Natural killer cell treated with Interleukin-12 subunit alpha and Interleukin-12 subunit beta and Interleukin-15 and Interleukin-18, amount 100 ng/mL, for 72 hours (primary cell): ENCODE measurements at regions not wholly inside any gene's neighbourhood (a gene's known extent, or its start where the extent isn't known, plus 50 kb on each side); places are given as distances from the start of the nearest gene placed in this dataset.

Experiments
- ATAC-seq, 2 donors: fragments of 150-1000 bp; cut with Tn5 transposase in 1 of 2; sonication (Bioruptor Pico), chemical (Tn5 transposase) in 1 of 2; 2 replicates each; pipeline ENCODE4 v1.10.0; 2021
- DNase-seq: peaks from one replicate; pipeline ENCODE4 v3.0.0; 2022; ENCODE audit warnings: low spot score
- H3K27ac Mint-ChIP-seq, 2 donors: 1 replicate in 1 of 2; 2 replicates in 1 of 2; pipeline ENCODE4 v1.8.0; 2022; ENCODE audit warnings: mixed read lengths in 2 of 2, mild to moderate bottlenecking in 1 of 2, moderate library complexity in 1 of 2
- H3K27me3 Mint-ChIP-seq, 2 donors: 1 replicate in 1 of 2; 2 replicates in 1 of 2; pipeline ENCODE4 v1.8.0; 2022; ENCODE audit warnings: mixed read lengths in 2 of 2
- H3K36me3 Mint-ChIP-seq: one replicate; pipeline ENCODE4 v1.8.0; 2022; ENCODE audit warnings: mixed read lengths
- H3K4me1 Mint-ChIP-seq, 2 donors: 1 replicate in 1 of 2; 2 replicates in 1 of 2; pipeline ENCODE4 v1.8.0; 2022; ENCODE audit warnings: low read depth in 2 of 2, mixed read lengths in 2 of 2, mild to moderate bottlenecking in 1 of 2
- H3K4me3 Mint-ChIP-seq: one replicate; pipeline ENCODE4 v1.8.0; 2022; ENCODE audit warnings: mixed read lengths
- H3K9me3 Mint-ChIP-seq: 2 replicates; pipeline ENCODE4 v1.8.0; 2022; ENCODE audit warnings: mixed read lengths

DNA sequence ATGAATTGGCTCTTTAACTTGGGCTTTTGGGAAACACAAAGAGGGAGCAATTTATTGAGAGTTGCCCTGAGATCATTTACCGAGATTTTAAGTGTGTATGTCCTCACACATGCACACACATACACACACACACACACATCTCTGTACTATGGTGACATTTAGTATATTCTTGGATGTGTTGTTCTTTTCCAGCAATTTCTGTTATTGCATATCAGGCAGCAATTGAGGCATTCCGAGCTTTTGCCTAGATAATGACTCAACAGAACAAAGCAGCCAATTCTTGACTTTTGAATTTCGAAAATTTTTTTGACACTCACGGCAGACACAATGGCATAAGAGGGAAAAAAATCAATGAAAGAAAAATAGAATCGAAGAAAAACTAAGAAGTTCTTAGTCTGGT lies 248.5 kb downstream of the DUSP6 start:
- H3K36me3 Mint-ChIP-seq, result no peaks in the 10 kb centered on the region
- ATAC-seq, result no peak

DNA sequence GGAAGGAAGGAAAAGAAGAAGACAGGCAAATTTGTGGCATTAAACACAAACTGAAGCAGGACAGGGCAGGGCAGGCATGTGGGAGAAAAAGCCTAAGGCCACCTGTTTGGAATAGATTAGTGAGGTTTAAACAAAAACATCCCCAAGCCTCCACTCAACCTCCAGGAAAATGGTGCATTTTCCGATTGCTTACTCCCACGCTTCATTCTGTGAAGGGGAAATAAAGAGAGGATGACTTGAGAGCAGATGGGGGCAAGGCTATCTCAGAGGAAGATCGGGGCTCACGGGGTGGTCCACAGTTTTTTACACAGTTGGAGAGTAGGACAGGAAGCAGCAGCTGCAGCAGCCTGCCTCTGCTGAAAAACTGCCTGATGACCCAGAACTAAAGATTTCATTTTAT lies 250.9 kb downstream of the DUSP6 start:
- no peaks in the 10 kb centered on the region for H3K36me3 Mint-ChIP-seq
- ATAC-seq (no peak), DNase-seq (no peak)
- H3K4me3 Mint-ChIP-seq, result no peak overlapping the region
- no peaks in the 10 kb centered on the region for H3K9me3 Mint-ChIP-seq
- peaks cover 0 to 4% of the 10 kb centered on the region in 2 donors for H3K27me3 Mint-ChIP-seq
- H3K4me1 Mint-ChIP-seq, result no peaks in the 10 kb centered on the region
- no peak overlapping the region for H3K27ac Mint-ChIP-seq

More for the DNA sequence above, 248.5 kb downstream of the DUSP6 start:
- peaks cover 0 to 4% of the 10 kb centered on the region in 2 donors for H3K27me3 Mint-ChIP-seq
- H3K4me1 Mint-ChIP-seq, result no peaks in the 10 kb centered on the region
- no peak for DNase-seq
- no peaks in the 10 kb centered on the region for H3K9me3 Mint-ChIP-seq
- H3K4me3 Mint-ChIP-seq, result no peak overlapping the region
- no peak overlapping the region for H3K27ac Mint-ChIP-seq

DNA sequence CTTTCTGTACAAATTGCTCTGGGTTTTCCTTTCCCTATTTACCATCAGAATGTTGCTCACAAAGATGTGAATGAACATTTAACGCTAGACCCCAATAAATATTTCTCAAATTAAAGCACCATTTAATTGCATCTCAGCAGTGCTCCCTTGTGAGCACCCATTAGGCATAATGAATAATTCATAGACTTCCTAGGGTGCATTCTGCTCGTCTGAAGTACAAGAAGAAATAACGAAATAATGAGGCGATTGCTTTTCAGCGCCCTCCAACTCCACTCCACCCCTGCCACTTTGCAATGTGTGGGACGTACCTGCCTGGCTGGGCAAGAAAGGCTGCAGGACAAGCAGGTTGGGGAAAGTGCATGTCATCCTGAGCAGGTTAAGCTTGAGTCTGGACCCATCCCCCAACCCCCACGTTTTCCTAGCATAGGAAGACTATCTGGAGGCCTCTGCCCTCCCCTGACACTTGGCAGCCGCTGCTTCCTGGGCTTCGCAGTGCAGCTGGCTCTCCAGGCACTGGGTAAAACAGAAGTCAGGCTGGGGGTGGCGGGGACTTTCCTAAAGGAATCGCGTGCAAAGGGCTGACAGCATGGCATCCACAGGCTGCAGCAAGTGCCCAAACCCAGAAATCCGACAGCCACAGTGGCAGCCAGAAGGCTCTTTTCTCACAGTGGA lies 253.7 kb downstream of the DUSP6 start:
- Mint-ChIP-seq H3K27ac (no peak overlapping the region), H3K9me3 (no peaks in the 10 kb centered on the region), H3K4me3 (no peak overlapping the region), H3K36me3 (no peaks in the 10 kb centered on the region), H3K4me1 (no peaks in the 10 kb centered on the region), H3K27me3 (peaks cover 0 to 5% of the 10 kb centered on the region in 2 donors)
- no peak for DNase-seq
- no peak for ATAC-seq

DNA sequence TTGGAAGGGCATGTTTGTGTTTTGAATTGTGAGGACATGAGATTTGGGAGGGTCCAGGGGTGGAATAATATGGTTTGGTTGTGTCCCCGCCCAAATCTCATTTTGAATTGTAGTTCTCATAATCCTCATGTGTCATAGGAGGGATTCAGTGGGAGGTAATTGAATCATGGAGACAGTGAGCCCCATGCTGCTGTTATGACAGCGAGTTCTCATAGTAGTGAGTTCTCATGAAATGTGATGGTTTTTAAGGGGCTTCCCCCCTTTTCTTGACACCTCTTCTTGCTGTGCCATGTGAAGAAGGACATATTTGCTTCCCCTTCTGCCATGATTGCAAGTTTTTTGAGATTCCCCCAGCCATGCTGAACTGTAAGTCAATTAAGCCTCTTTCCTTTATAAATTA lies 260.0 kb downstream of the DUSP6 start:
- H3K9me3 Mint-ChIP-seq, result peaks cover 11% of the 10 kb centered on the region
- peaks cover 5 to 9% of the 10 kb centered on the region in 2 donors for H3K27me3 Mint-ChIP-seq
- ATAC-seq (no peak), DNase-seq (no peak)
- no peak overlapping the region for H3K27ac Mint-ChIP-seq
- peaks cover 9% of the 10 kb centered on the region for H3K36me3 Mint-ChIP-seq
- H3K4me3 Mint-ChIP-seq, result no peak overlapping the region
- H3K4me1 Mint-ChIP-seq, result no peaks in the 10 kb centered on the region

DNA sequence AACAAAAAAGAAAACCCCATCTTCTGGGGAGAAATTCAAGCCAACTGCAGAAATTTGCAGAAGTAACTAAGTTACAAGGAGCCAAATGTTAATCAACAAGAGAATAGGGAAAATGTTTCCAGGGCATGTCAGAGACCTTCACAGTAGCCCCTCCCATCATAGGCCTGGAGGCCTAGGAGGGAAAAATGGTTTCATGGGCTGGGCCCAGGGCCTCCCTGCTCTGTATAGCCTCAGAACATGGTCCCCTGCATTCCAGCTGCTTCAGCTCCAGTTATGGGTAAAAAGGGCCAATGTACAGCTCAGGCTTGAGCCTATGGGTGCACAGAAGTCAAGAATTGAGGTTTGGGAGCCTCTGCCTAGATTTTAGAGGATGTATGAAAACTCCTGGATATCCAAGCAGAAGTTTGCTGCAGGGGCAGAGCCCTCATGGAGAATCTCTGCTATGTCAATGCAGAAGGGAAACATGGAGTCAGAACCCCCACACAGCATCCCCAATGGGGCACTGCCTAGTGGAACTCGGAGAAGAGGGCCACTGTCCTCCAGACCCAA lies 260.9 kb downstream of the DUSP6 start:
- Mint-ChIP-seq H3K27me3 (peaks cover 5 to 9% of the 10 kb centered on the region in 2 donors), H3K4me1 (no peaks in the 10 kb centered on the region), H3K4me3 (no peak overlapping the region), H3K9me3 (peaks cover 11% of the 10 kb centered on the region), H3K36me3 (peaks cover 9% of the 10 kb centered on the region), H3K27ac (no peak overlapping the region)
- no peak for DNase-seq
- ATAC-seq, result no peak

DNA sequence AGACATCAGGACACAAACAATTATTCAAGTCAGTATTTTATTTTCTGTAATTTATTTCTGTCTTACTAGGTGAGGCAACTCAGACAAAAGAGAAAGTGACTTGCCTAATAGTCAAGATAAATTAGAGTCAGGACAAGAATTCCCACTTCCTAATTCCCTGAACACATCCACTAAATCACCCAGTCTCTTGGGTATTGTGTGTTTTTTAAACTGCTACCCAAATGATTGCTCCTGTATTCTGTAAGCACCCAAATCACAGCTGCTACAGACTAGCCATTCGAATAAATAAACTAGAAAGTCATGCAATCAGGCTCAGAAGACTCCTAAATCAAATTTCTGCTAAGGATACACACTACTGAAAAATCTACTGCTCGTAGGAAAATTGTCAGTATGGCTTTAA lies 263.0 kb downstream of the DUSP6 start:
- no peak for DNase-seq
- H3K36me3 Mint-ChIP-seq, result peaks cover 9% of the 10 kb centered on the region
- no peak for ATAC-seq
- H3K4me1 Mint-ChIP-seq, result no peaks in the 10 kb centered on the region
- no peak overlapping the region for H3K4me3 Mint-ChIP-seq
- H3K9me3 Mint-ChIP-seq, result peaks cover 11% of the 10 kb centered on the region
- peaks cover 11 to 12% of the 10 kb centered on the region in 2 donors for H3K27me3 Mint-ChIP-seq
- no peak overlapping the region for H3K27ac Mint-ChIP-seq

DNA sequence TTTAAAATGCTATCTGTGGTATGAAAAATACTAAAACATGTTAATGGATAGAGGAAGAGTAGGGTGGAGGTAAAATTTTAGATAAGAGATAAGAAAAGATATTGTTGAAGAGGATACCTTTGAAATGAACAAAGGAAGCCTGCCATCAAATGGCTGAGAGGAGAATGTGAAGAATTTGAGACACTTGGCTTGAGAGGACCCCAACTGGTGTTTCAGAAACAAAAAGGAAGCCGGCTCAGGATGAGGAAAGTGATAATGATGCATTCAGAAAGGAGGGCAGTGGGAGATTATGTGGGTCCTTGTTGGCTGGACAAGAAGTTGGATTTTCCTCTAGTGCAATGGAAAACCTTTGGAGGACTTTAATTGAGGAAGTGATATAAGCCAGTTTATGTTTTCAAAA lies 264.4 kb downstream of the DUSP6 start:
- peaks cover 9% of the 10 kb centered on the region for H3K36me3 Mint-ChIP-seq

DNA sequence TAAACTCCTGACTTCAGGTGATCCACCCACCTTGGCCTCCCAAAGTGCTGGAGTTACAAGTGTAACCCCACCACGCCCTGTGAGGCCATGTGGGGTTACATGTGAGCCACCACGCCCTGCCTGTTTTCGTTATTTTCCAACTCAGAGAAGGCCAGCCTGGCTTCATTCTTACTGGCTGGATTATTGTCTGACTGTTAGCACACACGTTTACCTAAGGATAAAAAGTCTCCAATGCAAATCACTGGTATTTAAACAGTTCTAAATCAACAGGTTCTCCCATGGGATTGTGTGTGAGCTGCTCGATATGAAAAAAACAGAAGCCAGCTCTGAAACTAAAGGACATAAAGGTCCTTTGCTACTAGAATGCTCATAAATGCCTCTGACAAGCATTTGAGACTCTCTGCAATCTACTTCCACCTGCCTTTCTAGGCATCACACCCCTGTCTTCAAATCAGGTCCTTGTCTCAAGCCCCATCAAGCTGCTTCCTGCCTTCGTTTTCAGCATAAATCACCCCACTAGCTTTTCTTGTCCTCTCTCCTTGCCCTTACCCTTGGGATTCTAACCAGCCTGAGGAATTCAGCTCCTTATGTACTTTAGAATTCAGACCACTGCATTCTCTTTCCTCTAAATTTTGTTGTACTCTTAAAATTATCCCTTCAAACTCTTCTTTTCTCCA lies 265.0 kb downstream of the DUSP6 start:
- Mint-ChIP-seq H3K36me3 (peaks cover 9% of the 10 kb centered on the region), H3K9me3 (peaks cover 11% of the 10 kb centered on the region), H3K4me1 (peaks cover 0 to 2% of the 10 kb centered on the region in 2 donors), H3K27ac (no peak overlapping the region), H3K27me3 (peaks cover 12 to 15% of the 10 kb centered on the region in 2 donors), H3K4me3 (no peak overlapping the region)
- DNase-seq, result no peak
- no peak for ATAC-seq

More for the DNA sequence above, 264.4 kb downstream of the DUSP6 start:
- ATAC-seq (no peak), DNase-seq (no peak)
- Mint-ChIP-seq H3K4me1 (no peaks in the 10 kb centered on the region), H3K9me3 (peaks cover 11% of the 10 kb centered on the region), H3K27me3 (peaks cover 12 to 15% of the 10 kb centered on the region in 2 donors), H3K4me3 (no peak overlapping the region), H3K27ac (no peak overlapping the region)

DNA sequence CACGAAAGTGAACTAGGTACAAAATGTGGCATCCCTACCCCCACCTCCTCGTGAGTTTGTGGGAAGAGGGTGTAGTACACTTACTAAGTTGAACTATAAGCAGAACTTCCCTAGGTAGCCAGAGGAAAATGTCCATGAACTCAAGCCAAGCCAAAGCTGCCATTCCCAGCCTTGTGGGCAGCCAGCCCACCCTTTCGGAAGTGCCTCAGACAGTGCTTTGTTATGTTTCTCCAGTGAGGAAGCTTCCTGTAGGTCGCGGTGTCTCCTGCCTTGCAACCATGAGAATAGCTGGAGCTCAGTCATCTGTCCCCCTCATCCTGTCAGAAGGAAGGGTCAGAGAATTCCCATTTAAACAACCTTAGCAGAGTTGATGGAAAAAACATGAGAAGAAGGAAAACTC lies 266.9 kb downstream of the DUSP6 start:
- H3K27me3 Mint-ChIP-seq, result peaks cover 15 to 16% of the 10 kb centered on the region in 2 donors
- no peak for ATAC-seq

DNA sequence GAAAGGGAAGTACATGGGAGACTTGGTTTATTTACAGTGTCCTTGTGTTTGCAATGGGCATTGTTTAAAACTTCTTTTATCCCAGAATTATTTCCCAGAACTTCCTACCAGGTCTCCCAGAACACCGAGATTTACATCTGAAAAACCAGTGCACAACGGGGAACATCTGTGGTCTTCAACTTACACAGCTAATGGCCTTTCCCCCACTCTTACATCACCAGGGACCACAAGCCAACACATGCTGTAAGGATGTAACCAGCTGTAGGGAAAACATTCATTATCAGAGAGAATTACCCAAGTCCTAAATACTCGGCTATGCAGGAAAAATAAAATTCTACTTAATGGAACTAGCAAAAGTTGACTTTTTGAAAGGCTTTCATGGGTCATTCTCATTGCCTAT lies 267.6 kb downstream of the DUSP6 start:
- peaks cover 3 to 6% of the 10 kb centered on the region in 2 donors for H3K4me1 Mint-ChIP-seq
- DNase-seq, result no peak
- H3K27me3 Mint-ChIP-seq, result peaks cover 15 to 16% of the 10 kb centered on the region in 2 donors
- no peak overlapping the region for H3K27ac Mint-ChIP-seq
- H3K4me3 Mint-ChIP-seq, result no peak overlapping the region
- H3K36me3 Mint-ChIP-seq, result no peaks in the 10 kb centered on the region
- H3K9me3 Mint-ChIP-seq, result no peaks in the 10 kb centered on the region
- no peak for ATAC-seq

More for the DNA sequence above, 266.9 kb downstream of the DUSP6 start:
- Mint-ChIP-seq H3K4me3 (no peak overlapping the region), H3K9me3 (peaks cover 4% of the 10 kb centered on the region), H3K36me3 (peaks cover 3% of the 10 kb centered on the region), H3K27ac (no peak overlapping the region), H3K4me1 (peaks cover 3 to 6% of the 10 kb centered on the region in 2 donors)
- DNase-seq, result no peak

DNA sequence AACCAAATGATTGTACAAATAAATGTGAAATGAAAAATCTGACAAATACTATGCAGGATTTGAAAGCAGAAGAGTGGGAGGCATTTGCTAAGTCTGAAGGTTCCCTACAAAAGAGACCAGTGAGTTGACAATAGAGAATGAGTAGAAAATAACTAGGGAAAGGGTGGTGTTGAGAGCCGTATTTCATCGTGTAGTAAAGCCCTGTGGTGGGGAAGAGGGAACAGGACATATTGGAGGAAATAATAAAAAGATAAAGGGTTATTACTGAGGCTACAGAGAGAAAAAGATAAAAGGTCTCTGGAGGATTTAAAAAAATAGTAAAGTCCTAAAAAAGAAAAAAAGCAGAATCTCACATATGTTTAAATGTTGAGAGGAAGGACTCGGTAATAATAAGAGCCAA lies 268.8 kb downstream of the DUSP6 start:
- Mint-ChIP-seq H3K36me3 (no peaks in the 10 kb centered on the region), H3K9me3 (no peaks in the 10 kb centered on the region), H3K27me3 (peaks cover 15 to 16% of the 10 kb centered on the region in 2 donors), H3K27ac (no peak overlapping the region), H3K4me3 (no peak overlapping the region), H3K4me1 (peaks cover 3 to 6% of the 10 kb centered on the region in 2 donors)
- DNase-seq (no peak), ATAC-seq (no peak)

DNA sequence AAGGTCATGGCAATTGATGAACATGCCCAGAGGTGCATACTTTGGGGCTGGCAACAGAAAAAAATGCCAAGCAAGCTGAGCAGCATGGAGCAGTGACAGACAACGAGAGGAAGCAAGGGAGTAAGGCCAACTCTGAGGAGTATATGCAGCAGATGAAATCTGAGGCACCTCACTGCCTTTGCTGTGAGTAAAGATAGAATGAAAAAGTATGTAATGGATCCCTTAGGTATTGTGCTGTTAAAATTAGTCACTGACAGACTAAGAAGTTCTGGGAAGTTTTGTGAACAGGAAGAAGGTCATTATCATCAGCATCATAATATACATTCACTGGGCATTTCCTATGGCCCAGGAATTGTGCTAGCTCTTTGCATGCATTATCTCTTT lies 269.9 kb downstream of the DUSP6 start:
- no peak for ATAC-seq

DNA sequence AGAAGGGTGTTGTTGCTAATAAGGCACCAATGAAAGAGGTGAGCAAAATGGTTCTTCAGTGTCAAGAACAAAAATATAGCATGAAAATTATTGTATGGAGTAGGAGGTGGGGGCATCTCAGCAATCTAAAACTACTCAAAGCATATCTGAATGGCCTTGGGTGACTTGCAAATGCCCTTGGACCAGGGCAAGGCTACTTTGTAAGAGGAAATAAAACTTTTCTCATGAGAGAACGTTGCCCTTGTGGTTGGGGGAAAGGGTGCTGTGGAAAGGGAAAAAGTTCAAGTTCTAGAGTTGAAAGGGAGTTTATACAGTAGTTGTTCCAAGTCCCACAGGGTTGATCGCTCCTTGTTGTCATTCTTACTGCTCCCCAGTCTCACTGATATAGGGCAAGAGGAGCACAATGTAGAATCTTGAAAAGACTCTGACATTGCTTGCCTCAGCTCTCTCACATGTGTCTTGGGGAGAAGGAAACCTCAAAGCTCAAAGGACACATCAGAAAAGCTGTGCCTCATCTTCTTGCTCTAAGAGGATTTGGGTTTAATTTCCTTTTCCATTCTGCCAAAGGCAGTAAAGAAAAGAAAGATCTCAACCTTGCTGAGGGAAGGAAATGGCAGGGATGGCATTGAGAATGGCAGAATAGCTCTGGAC lies 270.5 kb downstream of the DUSP6 start:
- H3K9me3 Mint-ChIP-seq, result no peaks in the 10 kb centered on the region
- no peaks in the 10 kb centered on the region for H3K36me3 Mint-ChIP-seq
- no peak for DNase-seq
- H3K4me1 Mint-ChIP-seq, result peaks cover 3 to 6% of the 10 kb centered on the region in 2 donors
- peaks cover 6 to 13% of the 10 kb centered on the region in 2 donors for H3K27me3 Mint-ChIP-seq
- H3K27ac Mint-ChIP-seq, result no peak overlapping the region
- no peak for ATAC-seq
- H3K4me3 Mint-ChIP-seq, result no peak overlapping the region

More for the DNA sequence above, 269.9 kb downstream of the DUSP6 start:
- no peak overlapping the region for H3K27ac Mint-ChIP-seq
- H3K4me3 Mint-ChIP-seq, result no peak overlapping the region
- no peaks in the 10 kb centered on the region for H3K36me3 Mint-ChIP-seq
- peaks cover 3 to 6% of the 10 kb centered on the region in 2 donors for H3K4me1 Mint-ChIP-seq
- DNase-seq, result no peak
- no peaks in the 10 kb centered on the region for H3K9me3 Mint-ChIP-seq
- peaks cover 7 to 13% of the 10 kb centered on the region in 2 donors for H3K27me3 Mint-ChIP-seq
